HG02759 (cell line): ENCODE measurements at regions not wholly inside any gene's neighbourhood (a gene's known extent, or its start where the extent isn't known, plus 50 kb on each side); places are given as distances from the start of the nearest gene placed in this dataset.

Experiments
- ATAC-seq: cut with Tn5 transposase; IDR thresholded peaks from one replicate; pipeline ENCODE4 v1.9.1; 2021; ENCODE audit warnings: mild to moderate bottlenecking, moderate library complexity; ENCODE audit not compliant: unreplicated experiment

- no peak for ATAC-seq
These were observed 241.1 kb upstream of the PMEPA1 start for GRCh38 chr20:57950764-57951485.

GRCh38 chr20:57948180-57948955 lies 238.6 kb upstream of the PMEPA1 start:
- no peak for ATAC-seq

DNA sequence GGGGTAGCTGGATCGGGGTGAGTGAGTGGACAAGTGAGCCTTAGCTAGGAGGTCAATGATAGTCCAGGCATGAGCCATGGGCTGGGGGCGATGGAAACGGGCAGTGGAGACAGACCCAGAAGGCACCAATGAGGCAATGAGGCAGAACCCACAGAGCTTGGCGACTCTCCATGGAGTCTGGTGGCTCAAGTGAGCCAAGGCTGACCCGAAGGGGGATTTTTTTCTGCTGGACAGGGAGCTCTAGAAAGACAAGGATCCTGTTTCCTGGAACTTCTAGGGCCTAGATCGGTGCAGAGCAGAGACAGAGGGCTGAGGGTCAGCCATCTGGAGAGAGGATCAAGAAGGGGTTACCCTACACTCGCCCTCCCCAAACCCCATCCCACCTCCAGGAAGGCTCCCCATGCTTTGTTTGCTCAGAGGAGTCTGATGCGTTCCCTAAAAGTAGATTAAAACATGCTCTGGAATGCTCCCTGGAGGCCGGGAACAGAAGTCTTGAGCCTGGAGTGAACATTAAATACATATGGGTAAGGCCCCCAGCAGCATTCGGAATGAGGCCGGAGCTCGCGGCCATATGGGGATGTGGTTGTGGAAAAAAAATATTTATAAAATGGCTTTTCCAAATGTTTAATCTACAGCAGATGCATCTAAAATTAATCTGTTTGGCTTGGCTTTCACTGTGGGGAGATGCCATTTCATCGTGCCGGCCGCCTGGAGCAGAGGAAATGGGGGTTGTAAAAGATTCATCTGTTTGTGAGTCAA lies 237.8 kb upstream of the PMEPA1 start:
- no peak for ATAC-seq

DNA sequence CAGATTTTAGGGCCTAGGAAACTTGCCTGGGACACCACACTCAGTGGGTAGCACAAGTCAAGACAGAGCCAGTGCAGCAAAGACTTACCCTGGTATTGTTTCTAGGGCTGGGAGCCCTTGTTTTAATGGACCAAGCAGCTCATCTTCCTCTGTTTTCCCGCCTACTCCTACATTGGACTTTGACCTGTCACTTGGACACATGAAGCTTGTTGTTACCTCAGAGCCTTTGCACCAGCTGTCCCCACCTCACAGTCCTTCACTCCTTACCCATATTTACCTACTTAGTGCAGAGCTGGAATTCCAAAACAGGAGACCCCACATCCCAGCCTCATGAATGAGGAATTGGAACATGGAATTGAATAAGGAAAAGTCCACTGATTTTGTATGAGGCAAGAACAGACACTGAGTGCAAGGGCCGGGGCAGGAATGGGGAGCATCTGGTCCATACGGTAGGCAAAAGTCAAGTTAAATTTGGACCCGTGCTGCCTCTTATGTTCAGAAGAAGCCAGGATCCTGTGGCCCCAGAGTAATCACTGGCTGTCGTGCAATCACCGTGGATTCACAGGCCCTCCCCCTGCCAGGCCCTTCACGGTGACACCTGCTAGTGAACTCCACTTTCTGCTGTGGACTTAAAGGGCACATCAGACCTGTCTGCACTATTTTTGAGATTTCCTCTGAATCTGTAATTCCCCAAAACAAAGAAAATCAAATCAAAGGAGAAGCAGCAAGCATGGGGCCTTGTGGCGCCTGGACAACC lies 236.9 kb upstream of the PMEPA1 start:
- ATAC-seq, result no peak

DNA sequence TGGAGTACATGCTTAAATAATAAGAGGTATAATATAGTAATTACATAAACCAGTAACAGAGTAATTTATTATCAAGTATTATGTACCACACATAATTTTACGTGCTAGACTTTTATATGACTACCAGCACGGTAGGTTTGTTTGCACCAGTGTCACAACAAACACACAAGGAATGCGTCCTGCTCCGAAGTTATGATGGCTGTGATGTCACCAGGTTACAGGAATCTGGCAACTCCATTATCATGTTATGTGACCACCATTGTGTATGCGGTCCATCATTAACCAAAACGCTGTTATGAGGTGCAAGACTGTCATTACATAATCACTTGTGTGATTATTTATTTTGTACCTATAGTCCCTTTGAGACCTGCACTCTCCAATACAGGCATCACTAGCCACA lies 235.2 kb upstream of the PMEPA1 start:
- ATAC-seq, result no peak

- ATAC-seq, result no peak
These were observed 234.1 kb upstream of the PMEPA1 start for GRCh38 chr20:57943950-57944349.

GRCh38 chr20:57943291-57943690 lies 233.5 kb upstream of the PMEPA1 start:
- no peak for ATAC-seq

- ATAC-seq, result no peak
These were observed 232.0 kb upstream of the PMEPA1 start for GRCh38 chr20:57941604-57942381.

GRCh38 chr20:57940868-57941522 lies 231.2 kb upstream of the PMEPA1 start:
- ATAC-seq, result no peak

DNA sequence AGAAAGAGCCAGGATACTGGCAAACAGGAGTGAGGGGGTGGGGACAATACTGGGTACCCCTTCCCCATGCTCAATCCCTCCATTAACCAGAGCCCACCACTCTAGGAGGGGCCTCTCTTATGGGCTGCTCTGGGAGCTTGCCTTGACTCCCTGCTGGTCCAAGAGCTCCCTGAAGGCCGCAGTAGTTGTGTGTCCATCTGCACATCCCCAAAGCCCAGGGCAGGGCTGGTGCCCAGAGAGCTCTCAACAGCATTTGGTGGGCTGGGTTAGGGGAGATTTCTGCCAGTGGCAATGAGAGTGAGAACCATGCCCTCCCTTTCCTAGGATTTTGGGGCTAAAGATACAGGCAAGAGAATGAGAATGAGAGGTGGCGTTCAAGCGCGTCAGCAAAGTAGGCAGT lies 230.6 kb upstream of the PMEPA1 start:
- no peak for ATAC-seq

DNA sequence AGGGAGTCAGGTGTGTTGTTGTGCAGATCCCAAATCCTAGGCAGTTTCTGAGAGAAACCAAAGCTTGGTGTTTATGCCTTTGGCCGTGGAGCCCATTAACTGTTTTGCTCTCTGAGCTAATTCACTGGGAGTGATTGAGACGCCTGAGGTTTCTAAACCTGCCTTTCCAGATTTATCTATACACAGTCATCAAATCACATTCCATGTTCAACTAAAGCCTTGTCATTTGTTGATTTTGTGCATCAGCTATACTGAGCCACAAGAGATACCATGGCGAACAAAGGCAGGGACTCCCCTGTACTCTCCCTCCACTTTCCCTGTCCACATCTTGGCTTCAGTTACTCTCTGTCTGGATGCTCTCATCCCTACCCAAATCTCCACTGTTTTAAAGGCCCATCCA lies 229.7 kb upstream of the PMEPA1 start:
- ATAC-seq, result no peak

DNA sequence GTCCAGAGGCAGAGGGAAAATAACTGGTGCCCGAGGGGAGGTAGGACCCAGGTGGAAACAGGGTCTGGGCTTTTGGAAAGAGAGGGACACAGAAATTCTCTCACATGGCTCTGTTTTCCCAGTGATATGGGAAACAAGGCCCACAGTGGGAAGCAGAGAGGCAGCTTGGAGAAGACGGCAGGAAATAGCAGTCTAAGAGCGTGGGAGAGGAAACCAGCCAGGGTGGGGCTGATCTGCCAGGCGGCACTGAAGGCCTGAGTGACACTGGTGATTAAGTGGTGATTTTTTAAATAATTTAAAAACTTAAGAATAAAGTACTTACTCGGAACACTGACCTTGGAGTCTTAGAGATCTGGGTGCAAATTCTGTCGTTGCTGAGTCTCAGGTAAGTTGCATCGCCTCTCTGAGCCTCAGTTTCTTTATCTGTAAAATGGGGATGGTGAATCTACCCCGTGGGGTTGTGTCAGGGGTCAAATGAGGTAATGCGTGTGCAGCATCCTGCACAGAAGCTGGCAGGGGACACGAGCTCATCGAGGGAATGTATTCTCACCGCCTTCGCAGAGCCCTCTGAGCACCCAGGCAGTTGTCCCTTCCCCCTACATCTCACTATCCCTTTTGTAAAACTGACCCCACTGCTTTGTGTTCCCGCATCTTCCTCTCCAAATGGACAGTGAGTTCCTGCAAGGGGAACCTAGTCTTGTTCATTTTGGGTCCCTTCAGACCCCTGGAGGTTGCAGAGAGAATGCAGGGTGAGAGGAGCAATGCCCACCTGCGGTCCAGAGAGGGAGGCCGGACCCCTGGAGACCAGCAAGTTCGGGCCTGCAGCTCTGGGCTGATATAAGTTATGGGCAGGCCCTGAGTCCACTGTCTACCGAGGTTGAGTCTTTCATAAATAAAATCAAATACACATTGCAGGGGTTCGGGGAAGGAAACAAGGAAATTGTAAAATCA lies 228.6 kb upstream of the PMEPA1 start:
- no peak for ATAC-seq

GRCh38 chr20:57936636-57937385 lies 227.0 kb upstream of the PMEPA1 start:
- ATAC-seq, result no peak

DNA sequence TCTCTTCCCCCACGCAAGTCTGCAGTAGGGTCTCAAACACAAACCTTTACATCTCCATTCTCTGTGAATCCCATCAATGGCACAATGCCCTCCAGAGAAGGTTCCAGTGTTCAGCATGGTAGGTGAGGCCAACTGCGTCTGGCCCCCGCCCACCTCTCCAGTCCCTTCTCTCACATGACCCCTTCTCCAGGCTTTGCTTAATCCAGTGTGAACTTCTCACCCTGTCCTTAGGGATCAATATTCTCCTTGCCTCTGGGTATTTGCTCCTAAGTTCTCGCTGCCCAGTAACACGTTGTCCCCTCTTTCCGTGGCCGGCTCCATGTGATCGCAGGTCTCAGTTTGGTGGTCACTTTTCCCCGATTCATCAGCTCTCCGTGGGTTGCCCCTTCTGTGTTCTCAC lies 225.1 kb upstream of the PMEPA1 start:
- no peak for ATAC-seq

GRCh38 chr20:57934007-57934805 lies 224.4 kb upstream of the PMEPA1 start:
- ATAC-seq, result no peak

GRCh38 chr20:57932227-57932864 lies 222.5 kb upstream of the PMEPA1 start:
- ATAC-seq, result no peak

DNA sequence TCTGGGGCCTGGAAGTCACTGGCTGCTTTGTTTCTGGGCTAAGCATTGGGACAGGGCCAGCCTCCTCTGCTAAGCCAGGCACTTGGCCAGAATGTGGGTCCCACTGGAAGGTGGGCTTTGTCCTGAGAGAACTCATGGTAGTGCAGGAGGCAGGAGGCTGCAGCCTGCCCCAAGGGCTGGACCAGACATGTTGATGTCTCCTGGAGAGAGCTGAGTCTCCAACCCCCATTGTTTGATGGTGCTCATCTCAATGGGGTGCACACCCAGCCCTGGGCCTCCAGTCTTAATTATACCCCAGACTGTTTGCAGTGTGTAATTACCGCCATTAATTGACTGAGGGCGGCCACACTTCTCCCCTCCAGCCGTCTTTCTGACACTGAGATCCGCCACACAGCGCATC lies 220.5 kb upstream of the PMEPA1 start:
- no peak for ATAC-seq
